NCI-H146 (cell line): ENCODE measurements at regions not wholly inside any gene's neighbourhood (a gene's known extent, or its start where the extent isn't known, plus 50 kb on each side); places are given as distances from the start of the nearest gene placed in this dataset.
"Not testable (repeated sequence)": the region's sequence is repeated elsewhere in the genome, so short reads cannot be mapped to it uniquely, and the experiment has no call there.

Experiments
- DNase-seq: peaks from one replicate; lab custom pipeline; 2025; lab: John Stamatoyannopoulos, UW

- DNase-seq: not testable (repeated sequence)
Observed at GRCh38 chr6:180091-180694, 112.1 kb upstream of the DUSP22 start.

GRCh38 chr6:181049-181654, 111.1 kb upstream of the DUSP22 start:
- no peak for DNase-seq

DNA sequence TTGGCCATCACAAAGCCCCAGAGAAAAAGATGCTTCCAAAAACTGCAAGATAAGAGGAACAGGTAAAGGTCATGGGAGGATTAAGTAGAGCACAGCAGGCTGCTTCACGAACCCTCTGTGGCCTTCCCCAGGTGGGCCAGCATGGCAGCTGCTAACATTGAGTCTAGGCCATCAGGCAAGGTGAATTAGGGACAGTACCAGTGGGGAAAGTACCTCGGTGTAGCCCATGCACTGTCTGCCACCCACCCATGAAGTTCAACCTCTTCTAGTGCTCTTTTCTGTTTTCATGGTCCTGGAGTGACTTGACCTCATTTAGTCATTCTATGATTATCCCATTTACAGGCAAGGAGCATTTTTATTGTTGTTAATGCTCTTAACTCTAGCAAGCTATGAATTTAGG, 108.6 kb upstream of the DUSP22 start:
- no peak for DNase-seq

DNA sequence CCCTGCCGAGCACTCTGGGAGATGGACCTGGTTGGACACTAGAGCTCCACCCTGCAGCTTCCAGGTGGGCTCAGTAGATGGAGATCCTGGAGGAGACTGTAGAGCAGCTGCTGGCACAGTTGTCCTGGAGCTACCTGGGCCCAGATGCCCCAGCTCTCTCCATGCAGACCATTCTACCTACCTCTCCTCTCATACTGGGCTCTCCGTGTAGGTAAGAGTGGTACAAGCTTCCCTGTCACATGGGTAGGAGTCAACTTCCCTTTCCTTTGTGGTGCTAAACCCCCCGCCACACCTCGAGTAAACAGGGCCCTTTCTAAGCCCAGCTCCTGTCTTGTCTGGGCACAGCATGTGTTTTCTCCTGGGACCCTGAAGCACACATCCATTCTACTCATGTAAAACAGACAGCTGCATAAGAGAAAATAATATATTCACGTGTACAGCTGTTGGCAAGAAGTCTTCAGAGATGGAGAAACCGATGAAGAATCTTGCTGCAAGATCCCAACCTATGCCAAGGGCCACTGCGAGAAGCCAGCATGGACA, 108.1 kb upstream of the DUSP22 start:
- no peak for DNase-seq

GRCh38 chr6:186340-186965, 105.8 kb upstream of the DUSP22 start:
- no peak for DNase-seq

GRCh38 chr6:187210-187861, 105.0 kb upstream of the DUSP22 start:
- no peak for DNase-seq

GRCh38 chr6:188821-189655, 103.2 kb upstream of the DUSP22 start:
- peak; percentile 73 for DNase-seq

DNA sequence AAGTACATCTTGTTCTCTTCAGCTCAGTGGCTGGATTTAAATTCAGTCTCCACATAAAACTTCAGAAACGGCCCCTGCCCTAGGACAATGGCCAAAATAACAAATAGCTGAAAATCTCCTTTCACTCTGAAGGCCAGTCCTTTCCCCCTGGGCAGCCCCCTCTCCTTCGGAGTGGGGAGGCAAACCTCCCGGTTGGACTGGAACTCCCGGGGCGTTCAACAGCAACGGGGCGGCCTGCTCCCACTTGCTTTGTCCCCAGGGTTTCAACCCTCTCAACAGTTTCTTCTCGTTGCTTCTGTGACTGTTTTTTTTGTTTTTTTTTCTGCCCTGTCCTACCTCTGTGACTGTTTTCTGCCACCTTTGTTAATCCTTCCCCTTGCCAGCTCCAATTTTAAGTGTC, 102.6 kb upstream of the DUSP22 start:
- DNase-seq: no peak

DNA sequence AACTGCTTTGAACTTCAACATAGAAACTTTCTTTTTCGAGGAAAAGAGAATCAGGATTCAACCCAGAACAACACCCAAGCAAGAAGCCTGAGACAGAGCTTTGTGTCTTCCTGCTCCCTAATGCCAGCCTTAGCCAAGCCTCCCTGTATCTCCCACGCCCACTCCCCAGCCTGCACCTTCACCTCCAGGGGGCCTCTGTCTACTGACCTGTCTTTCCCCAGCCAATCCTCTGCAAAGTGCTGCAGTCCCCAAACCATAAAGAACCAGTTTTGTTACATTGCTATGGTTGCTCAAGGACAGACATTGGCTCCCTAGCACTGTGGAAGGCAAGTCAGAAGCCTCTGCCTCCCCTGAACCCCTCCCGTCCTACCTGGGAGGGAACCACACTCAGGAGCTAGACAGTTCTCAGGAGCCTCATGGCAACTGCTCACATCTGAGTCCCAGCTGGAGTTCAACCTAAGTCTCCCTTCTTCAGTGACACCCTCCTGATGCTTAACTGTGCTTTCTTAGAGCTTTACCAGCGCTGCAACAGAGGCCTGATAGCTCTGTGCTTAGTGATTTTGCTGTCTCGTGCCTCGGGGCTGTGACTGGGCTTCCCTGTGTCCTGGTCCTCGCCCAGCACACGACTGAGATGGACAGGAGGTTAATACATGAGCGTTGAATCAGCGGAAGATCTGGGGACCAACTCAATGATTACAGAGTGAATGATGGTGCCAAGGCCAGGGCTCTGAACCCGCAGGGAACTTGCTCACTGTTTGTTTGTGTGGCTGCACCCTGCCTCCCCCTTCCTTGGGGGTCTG, 101.5 kb upstream of the DUSP22 start:
- peak; percentile 29 for DNase-seq

- DNase-seq: no peak
Observed at GRCh38 chr6:191487-192312, 100.6 kb upstream of the DUSP22 start.

DNA sequence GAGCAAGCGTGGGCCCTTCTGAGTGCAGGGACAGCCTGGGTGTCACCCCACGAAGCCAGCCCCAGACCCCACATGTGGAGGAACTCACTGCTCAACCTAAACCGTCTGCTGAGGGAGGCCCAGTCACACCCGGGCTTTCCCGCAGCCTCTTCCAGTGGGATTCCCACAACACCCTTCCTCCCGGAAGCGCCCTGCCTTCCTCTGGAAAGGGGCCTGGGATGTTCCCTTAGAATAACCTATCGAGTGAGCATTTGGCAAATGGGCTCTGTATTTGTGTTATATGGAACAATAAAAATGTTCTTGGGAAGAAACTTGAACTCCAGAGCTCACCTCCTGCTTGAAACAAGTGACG, 100.0 kb upstream of the DUSP22 start:
- DNase-seq: no peak

- DNase-seq: no peak
Observed at GRCh38 chr6:193180-193579, 99.1 kb upstream of the DUSP22 start.

DNA sequence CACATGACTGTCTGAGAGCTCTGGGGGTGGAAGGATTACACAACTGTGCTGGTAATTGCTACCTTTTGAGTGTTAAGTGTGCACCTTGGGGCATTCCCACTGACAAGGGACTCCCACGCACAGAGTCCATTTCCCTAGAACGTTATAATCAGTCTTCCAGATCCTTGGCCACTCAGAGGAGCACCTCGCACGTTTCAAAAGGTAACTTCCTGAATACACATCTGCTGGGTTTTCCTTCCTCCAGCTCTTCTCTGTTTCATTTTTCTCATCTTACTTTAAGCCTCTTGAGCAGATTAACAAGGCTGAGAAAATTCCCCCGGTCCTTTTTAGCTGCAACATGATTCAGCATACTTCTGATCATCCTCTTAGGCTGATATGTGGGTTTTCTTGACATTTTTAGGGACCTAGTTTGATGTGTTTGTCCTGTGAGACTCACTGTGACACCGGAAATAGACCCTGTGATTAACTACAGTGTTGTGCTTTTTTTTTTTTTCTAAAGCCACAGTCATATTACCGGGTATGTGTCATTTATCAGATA, 98.4 kb upstream of the DUSP22 start:
- DNase-seq: no peak

- no peak for DNase-seq
Observed at GRCh38 chr6:195861-196360, 96.4 kb upstream of the DUSP22 start.

DNA sequence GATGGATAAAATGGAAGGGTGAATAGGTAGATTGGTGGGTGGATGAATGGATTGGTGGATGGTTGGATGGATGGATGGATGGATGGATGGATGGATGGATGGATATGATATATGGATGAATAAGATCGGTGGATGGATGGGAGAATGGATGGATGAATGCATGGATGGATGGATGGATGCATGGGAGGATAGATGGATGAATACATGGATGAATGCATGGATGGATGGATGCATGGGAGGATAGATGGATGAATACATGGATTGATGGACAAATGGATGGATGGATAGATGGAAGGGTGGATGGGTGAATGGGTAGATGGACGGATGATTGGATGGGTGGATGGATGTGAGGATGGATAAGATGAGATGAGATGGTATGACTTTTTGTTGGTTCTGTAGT, 95.7 kb upstream of the DUSP22 start:
- no peak for DNase-seq

GRCh38 chr6:203661-204060, 88.6 kb upstream of the DUSP22 start:
- no peak for DNase-seq

DNA sequence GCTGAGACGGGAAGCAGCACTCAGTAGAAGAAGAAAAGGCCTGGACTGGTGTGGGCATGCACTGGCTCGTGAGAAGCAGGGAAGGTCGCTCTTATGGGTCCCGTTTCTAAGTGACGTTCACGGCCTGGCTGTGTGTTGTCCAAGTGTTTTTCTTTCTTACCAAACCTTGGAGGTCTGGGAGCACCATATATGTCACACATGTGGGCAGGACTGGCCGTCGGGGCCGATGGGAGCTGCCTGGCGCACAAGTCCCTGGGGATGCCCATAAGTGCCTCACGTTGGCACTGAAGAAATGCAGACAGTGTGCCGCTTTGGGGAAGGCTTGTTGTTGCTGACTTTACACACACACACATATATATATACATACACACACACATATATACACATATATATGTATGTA, 86.0 kb upstream of the DUSP22 start:
- no peak for DNase-seq

- DNase-seq: no peak
Observed at GRCh38 chr6:208364-208763, 83.9 kb upstream of the DUSP22 start.

- DNase-seq: no peak
Observed at GRCh38 chr6:208938-209337, 83.3 kb upstream of the DUSP22 start.
